ENCODE measurements at regions not wholly inside any gene's neighbourhood (a gene's known extent, or its start where the extent isn't known, plus 50 kb on each side); places are given as distances from the start of the nearest gene placed in this dataset.

GRCh38 chr15:62240121-62241096, 75.3 kb upstream of the C2CD4B start:
- H3K27ac ChIP-seq: no peak overlapping the region
- intact Hi-C loops (cut with DNase I): no loop called here
- TF ChIP-seq CTCF (IDR thresholded peaks at IDR 0.05) (no peak), POLR2A (IDR thresholded peaks at IDR 0.05) (no peak)
- WGBS, 2 donors: 92 to 95% methylated on average over 2 to 5 of the region's 5 CpGs
- no peak for DNase-seq
- no peaks in the 10 kb centered on the region for H3K4me1 ChIP-seq
- no peaks in the 10 kb centered on the region for H3K9me3 ChIP-seq
- no peak for ATAC-seq
- no peaks in the 10 kb centered on the region for H3K36me3 ChIP-seq (replicated peaks in 1 of 2; ENCODE audit: insufficient read depth in 1 of 2, low read depth in 2 of 2)
- H3K4me3 ChIP-seq: no peak overlapping the region
- no peaks in the 10 kb centered on the region for H3K27me3 ChIP-seq

- Histone ChIP-seq H3K9me3 (no peaks in the 10 kb centered on the region), H3K36me3 (replicated peaks in 1 of 2; ENCODE audit: insufficient read depth in 1 of 2, low read depth in 2 of 2) (no peaks in the 10 kb centered on the region), H3K27ac (no peak overlapping the region), H3K4me3 (no peak overlapping the region), H3K27me3 (no peaks in the 10 kb centered on the region), H3K4me1 (no peaks in the 10 kb centered on the region)
- DNase-seq (peak; percentile 23 to 49 (median 40)), ATAC-seq (peak; percentile 27)
- intact Hi-C loops (cut with DNase I): no loop called here
- 73 to 75% methylated on average over 5 of the region's 5 CpGs for WGBS, 2 donors
- TF ChIP-seq CTCF (IDR thresholded peaks at IDR 0.05): peak in 5 of 7 experiments; percentile 7 to 39 (median 28)
- no peak for TF ChIP-seq POLR2A (IDR thresholded peaks at IDR 0.05)
These were observed 76.2 kb upstream of the C2CD4B start for GRCh38 chr15:62241135-62241770.

GRCh38 chr15:62242999-62243398, 77.9 kb upstream of the C2CD4B start:
- Histone ChIP-seq H3K36me3 (replicated peaks in 1 of 2; ENCODE audit: insufficient read depth in 1 of 2, low read depth in 2 of 2) (no peaks in the 10 kb centered on the region), H3K9me3 (no peaks in the 10 kb centered on the region), H3K27me3 (no peaks in the 10 kb centered on the region), H3K4me3 (no peak overlapping the region), H3K27ac (no peak overlapping the region), H3K4me1 (no peaks in the 10 kb centered on the region)
- TF ChIP-seq POLR2A (IDR thresholded peaks at IDR 0.05) (no peak), CTCF (IDR thresholded peaks at IDR 0.05) (no peak)
- ATAC-seq (no peak), DNase-seq (no peak)
- WGBS, 2 donors: 73 to 86% methylated on average over 5 to 7 of the region's 7 CpGs
- intact Hi-C loops (cut with DNase I): no loop called here

- H3K36me3 ChIP-seq (replicated peaks in 1 of 2; ENCODE audit: insufficient read depth in 1 of 2, low read depth in 2 of 2): no peaks in the 10 kb centered on the region
- WGBS, 2 donors: 66 to 69% methylated on average over 3 to 6 of the region's 6 CpGs
These were observed 79.7 kb upstream of the C2CD4B start for GRCh38 chr15:62244762-62245161.

More at GRCh38 chr15:62244762-62245161, 79.7 kb upstream of the C2CD4B start:
- no peak overlapping the region for H3K4me3 ChIP-seq
- H3K9me3 ChIP-seq: no peaks in the 10 kb centered on the region
- intact Hi-C loops (cut with DNase I): no loop called here
- no peak overlapping the region for H3K27ac ChIP-seq
- no peak for ATAC-seq
- H3K4me1 ChIP-seq: no peaks in the 10 kb centered on the region
- peak; percentile 45 to 77 (median 60) for DNase-seq
- no peaks in the 10 kb centered on the region for H3K27me3 ChIP-seq
- no peak for TF ChIP-seq POLR2A (IDR thresholded peaks at IDR 0.05)
- TF ChIP-seq CTCF (IDR thresholded peaks at IDR 0.05): peak in 5 of 7 experiments; percentile 22 to 65 (median 45)

All from body of pancreas (tissue), 4 donors.